Sigmoid colon (tissue), 6 donors: ENCODE measurements at regions not wholly inside any gene's neighbourhood (a gene's known extent, or its start where the extent isn't known, plus 50 kb on each side); places are given as distances from the start of the nearest gene placed in this dataset.

ENCODE experiments used
- DNase-seq: peaks from one replicate; pipeline ENCODE4 v3.0.0-alpha.2; 2019
- H3K27ac ChIP-seq, 4 donors: fragments of 200-600 bp; sonication (generic); one replicate each; pipeline ENCODE4 v1.5.1; 2016 to 2019; ENCODE audit warnings: mild to moderate bottlenecking in 1 of 4
- H3K27me3 ChIP-seq, 3 donors: fragments of 200-600 bp; sonication (generic); one replicate each; pipeline ENCODE4 v1.5.1; 2019; ENCODE audit warnings: mild to moderate bottlenecking in 1 of 3
- H3K36me3 ChIP-seq, 4 donors: fragments of 200-600 bp; sonication (generic); one replicate each; pipeline ENCODE4 v1.5.1; 2016 to 2019
- H3K4me1 ChIP-seq, 4 donors: fragments of 200-600 bp; sonication (generic); one replicate each; pipeline ENCODE4 v1.5.1; 2017 to 2019
- H3K4me3 ChIP-seq, 4 donors: fragments of 200-600 bp; sonication (generic); one replicate each; pipeline ENCODE4 v1.5.1; 2017 to 2019; ENCODE audit warnings: mild to moderate bottlenecking in 2 of 4, moderate library complexity in 1 of 4
- H3K9me3 ChIP-seq, 4 donors: fragments of 200-600 bp in 3 of 4; sonication (generic) in 3 of 4; one replicate each; pipeline versions ENCODE4 v1.5.1 to v1.6.1; 2013 to 2019
- EP300 ChIP-seq, 4 donors: sonication (generic); formaldehyde crosslinking; IDR thresholded peaks; one replicate each; pipeline ENCODE4 v1.6.1; 2017; ENCODE audit warnings: antibody characterized with exemption in 4 of 4
- POLR2A ChIP-seq, 2 donors: fragments of 450-650 bp; IDR thresholded peaks; one replicate each; pipeline ENCODE4 v1.6.1; 2016; ENCODE audit warnings: antibody characterized with exemption in 2 of 2, mild to moderate bottlenecking in 2 of 2, moderate library complexity in 2 of 2
- POLR2AphosphoS5 ChIP-seq, 4 donors: sonication (generic); formaldehyde crosslinking; IDR thresholded peaks; one replicate each; pipeline ENCODE4 v1.6.1; 2017; ENCODE audit warnings: antibody characterized with exemption in 4 of 4
- WGBS, 2 donors: extraction: QIAGEN DNeasy Blood & Tissue Kit; methylation state at CpG; one replicate each; pipeline ENCODE4 v1.1.7; 2013; 5-methylcytosine and 5-hydroxymethylcytosine counted together
- intact Hi-C: fragments of 100-400 bp; cut with DNase I; formaldehyde crosslinking; loops from one replicate; pipeline ENCODE4 v1.15.1; 2023
- TF ChIP-seq, protein P1 (sequence below), 4 experiments: fragments of 450-650 bp in 3 of 4; fragments of 200-600 bp in 1 of 4; IDR thresholded peaks; one replicate each; pipeline ENCODE4 v1.5.1; 2016 to 2019; ENCODE audit warnings: antibody characterized with exemption in 4 of 4, mild to moderate bottlenecking in 3 of 4, moderate library complexity in 2 of 4
- donor health status: healthy with polysubstance abuse.
- donor health status: healthy.

- Histone ChIP-seq H3K27ac (no peak overlapping the region), H3K4me3 (no peak overlapping the region), H3K36me3 (no peaks in the 10 kb centered on the region), H3K9me3 (peaks cover 0 to 4% (median 0%) of the 10 kb centered on the region in 4 donors), H3K27me3 (peaks cover 0 to 29% (median 0%) of the 10 kb centered on the region in 3 donors), H3K4me1 (no peaks in the 10 kb centered on the region)
- 66 to 67% methylated on average over 3 of the region's 3 CpGs for WGBS, 2 donors
- DNase-seq = no peak
- intact Hi-C loops = no loop called here
- TF ChIP-seq POLR2AphosphoS5 (IDR thresholded peaks at IDR 0.05) (no peak), POLR2A (IDR thresholded peaks at IDR 0.05) (no peak), EP300 (IDR thresholded peaks at IDR 0.05) (no peak)
- TF ChIP-seq, protein P1, sequence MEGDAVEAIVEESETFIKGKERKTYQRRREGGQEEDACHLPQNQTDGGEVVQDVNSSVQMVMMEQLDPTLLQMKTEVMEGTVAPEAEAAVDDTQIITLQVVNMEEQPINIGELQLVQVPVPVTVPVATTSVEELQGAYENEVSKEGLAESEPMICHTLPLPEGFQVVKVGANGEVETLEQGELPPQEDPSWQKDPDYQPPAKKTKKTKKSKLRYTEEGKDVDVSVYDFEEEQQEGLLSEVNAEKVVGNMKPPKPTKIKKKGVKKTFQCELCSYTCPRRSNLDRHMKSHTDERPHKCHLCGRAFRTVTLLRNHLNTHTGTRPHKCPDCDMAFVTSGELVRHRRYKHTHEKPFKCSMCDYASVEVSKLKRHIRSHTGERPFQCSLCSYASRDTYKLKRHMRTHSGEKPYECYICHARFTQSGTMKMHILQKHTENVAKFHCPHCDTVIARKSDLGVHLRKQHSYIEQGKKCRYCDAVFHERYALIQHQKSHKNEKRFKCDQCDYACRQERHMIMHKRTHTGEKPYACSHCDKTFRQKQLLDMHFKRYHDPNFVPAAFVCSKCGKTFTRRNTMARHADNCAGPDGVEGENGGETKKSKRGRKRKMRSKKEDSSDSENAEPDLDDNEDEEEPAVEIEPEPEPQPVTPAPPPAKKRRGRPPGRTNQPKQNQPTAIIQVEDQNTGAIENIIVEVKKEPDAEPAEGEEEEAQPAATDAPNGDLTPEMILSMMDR (IDR thresholded peaks at IDR 0.05) = no peak
These were observed 403.9 kb downstream of the MED13L start for GRCh38 chr12:115873451-115874082.

DNA sequence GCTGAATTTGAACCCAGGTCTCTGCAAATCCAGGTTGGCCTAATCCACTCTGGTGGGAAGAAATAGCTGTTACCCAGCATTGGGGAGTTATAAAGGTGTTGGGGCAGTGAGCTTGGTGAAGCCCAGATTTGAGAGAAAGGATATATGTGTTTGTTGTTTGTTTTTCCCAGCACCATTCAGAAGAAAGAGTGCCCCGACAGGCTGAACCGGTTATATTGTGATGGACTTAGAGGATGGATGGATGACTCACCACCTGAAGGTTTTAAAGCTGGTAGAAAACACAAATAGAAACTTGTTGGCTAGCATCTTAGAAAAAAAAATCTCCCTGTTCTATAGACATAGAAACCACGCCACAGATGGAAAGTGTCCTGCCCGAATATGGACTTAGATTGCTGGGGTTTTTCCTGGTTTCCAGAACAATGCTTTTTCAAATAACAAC is 404.6 kb downstream of the MED13L start:
- H3K4me3 ChIP-seq = no peak overlapping the region
- TF ChIP-seq, protein P1 (IDR thresholded peaks at IDR 0.05) = no peak
- TF ChIP-seq POLR2AphosphoS5 (IDR thresholded peaks at IDR 0.05) (no peak), POLR2A (IDR thresholded peaks at IDR 0.05) (no peak), EP300 (IDR thresholded peaks at IDR 0.05) (no peak)
- no peak for DNase-seq
- WGBS, 2 donors = 8 to 39% methylated on average over 4 of the region's 4 CpGs
- H3K4me1 ChIP-seq = no peaks in the 10 kb centered on the region
- intact Hi-C loops = no loop called here
- peaks cover 0 to 32% (median 0%) of the 10 kb centered on the region in 3 donors for H3K27me3 ChIP-seq
- H3K27ac ChIP-seq = no peak overlapping the region
- H3K36me3 ChIP-seq = no peaks in the 10 kb centered on the region
- H3K9me3 ChIP-seq = peaks cover 0 to 4% (median 0%) of the 10 kb centered on the region in 4 donors

DNA sequence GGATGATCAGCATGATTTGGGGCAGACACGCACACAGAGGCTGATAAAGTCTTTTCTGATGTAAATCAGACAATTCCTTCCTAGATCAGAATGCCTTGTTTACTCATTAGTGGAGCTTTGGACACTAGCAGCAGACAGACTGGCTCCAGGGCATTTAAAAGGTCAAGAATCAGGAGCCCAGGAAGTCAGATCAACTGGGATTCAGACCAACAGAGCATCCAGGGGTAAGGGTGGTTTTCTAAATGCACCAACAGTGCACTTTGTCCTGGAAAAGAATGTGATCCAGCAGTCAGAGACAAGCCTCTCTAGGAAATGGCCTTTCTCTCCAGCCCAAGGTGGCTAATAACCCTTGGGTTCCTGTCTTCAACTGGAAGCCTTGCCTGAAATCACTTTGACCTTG is 405.3 kb downstream of the MED13L start:
- TF ChIP-seq EP300 (IDR thresholded peaks at IDR 0.05) (no peak), POLR2A (IDR thresholded peaks at IDR 0.05) (no peak), POLR2AphosphoS5 (IDR thresholded peaks at IDR 0.05) (no peak)
- TF ChIP-seq, protein P1 (IDR thresholded peaks at IDR 0.05) = no peak
- intact Hi-C loops = no loop called here
- H3K4me3 ChIP-seq = no peak overlapping the region
- WGBS, 2 donors = 45 to 58% methylated on average over 1 of the region's 1 CpG
- no peak overlapping the region for H3K27ac ChIP-seq
- no peaks in the 10 kb centered on the region for H3K9me3 ChIP-seq
- peaks cover 0 to 32% (median 0%) of the 10 kb centered on the region in 3 donors for H3K27me3 ChIP-seq
- no peaks in the 10 kb centered on the region for H3K36me3 ChIP-seq
- DNase-seq = no peak
- H3K4me1 ChIP-seq = no peaks in the 10 kb centered on the region

DNA sequence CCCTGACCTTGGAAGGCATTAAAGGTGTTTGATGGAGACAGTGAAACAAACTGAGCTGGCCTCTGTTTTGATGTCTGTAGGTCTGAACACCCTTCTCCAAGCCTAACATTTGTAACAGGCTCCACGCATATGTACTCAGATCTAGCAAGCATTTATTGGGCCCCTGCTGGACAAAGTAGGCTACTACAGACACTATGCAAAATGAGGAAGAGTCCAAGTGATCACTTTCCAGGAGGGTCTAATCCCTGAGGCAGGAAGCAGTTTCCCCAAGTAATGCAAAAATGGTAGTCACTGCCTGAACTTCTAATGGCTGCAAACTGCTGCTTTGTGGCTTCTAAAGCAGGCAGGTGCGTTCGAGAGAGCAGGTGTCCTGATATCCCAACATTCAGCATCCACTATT is 405.8 kb downstream of the MED13L start:
- no peaks in the 10 kb centered on the region for H3K4me1 ChIP-seq
- intact Hi-C loops = no loop called here
- TF ChIP-seq POLR2AphosphoS5 (IDR thresholded peaks at IDR 0.05) (no peak), POLR2A (IDR thresholded peaks at IDR 0.05) (no peak), EP300 (IDR thresholded peaks at IDR 0.05) (no peak)
- TF ChIP-seq, protein P1 (IDR thresholded peaks at IDR 0.05) = peak in 1 of 4 experiments; percentile 22
- H3K36me3 ChIP-seq = no peaks in the 10 kb centered on the region
- WGBS, 2 donors = 15 to 45% methylated on average over 3 of the region's 3 CpGs
- no peak for DNase-seq
- H3K27me3 ChIP-seq = peaks cover 0 to 32% (median 0%) of the 10 kb centered on the region in 3 donors
- H3K27ac ChIP-seq = no peak overlapping the region
- H3K4me3 ChIP-seq = no peak overlapping the region
- no peaks in the 10 kb centered on the region for H3K9me3 ChIP-seq

DNA sequence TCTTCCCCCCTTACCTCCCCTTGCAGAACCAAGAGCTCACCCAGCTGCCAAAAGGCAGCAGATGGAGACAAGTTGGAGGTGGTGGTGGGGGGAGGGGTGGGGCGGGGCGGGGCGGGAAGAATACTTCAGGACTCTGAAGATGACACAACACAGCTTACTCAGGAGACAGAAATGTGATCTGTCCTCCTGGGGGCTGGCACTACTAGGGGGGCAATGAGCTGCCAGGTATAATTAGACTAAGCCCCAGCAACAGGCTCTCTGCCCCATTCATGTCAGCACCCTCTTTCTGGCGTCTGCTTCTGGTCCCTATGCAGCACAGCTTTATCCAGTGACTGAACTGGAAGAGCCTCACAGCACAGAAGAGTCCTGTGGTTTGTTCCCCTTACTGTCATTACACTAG is 407.0 kb downstream of the MED13L start:
- TF ChIP-seq POLR2A (IDR thresholded peaks at IDR 0.05) = no peak
- TF ChIP-seq, protein P1 (IDR thresholded peaks at IDR 0.05) = no peak
- no peak overlapping the region for H3K4me3 ChIP-seq
- no peaks in the 10 kb centered on the region for H3K4me1 ChIP-seq
- no peak for DNase-seq
- H3K36me3 ChIP-seq = no peaks in the 10 kb centered on the region
- no peaks in the 10 kb centered on the region for H3K9me3 ChIP-seq
- peaks cover 0 to 32% (median 0%) of the 10 kb centered on the region in 3 donors for H3K27me3 ChIP-seq
- WGBS, 2 donors = 45 to 60% methylated on average over 4 of the region's 4 CpGs
- H3K27ac ChIP-seq = no peak overlapping the region
- intact Hi-C loops = no loop called here
